SK-N-SH (cell line): ENCODE measurements at regions not wholly inside any gene's neighbourhood (a gene's known extent, or its start where the extent isn't known, plus 50 kb on each side); places are given as distances from the start of the nearest gene placed in this dataset.
"Not testable (repeated sequence)": the region's sequence is repeated elsewhere in the genome, so short reads cannot be mapped to it uniquely, and the experiment has no call there.

Experiments used
- CTCF ChIA-PET: fragments of 300-600, 350-600 bp; formaldehyde crosslinking; extraction: SDS; loops from one replicate; lab custom pipeline; 2021; lab: Yijun Ruan, JAX
- POLR2A ChIA-PET: fragments of 350-600 bp; sonication (Branson Sonifier 250); formaldehyde crosslinking; extraction: SDS; loops from one replicate; lab custom pipeline; 2020; ENCODE audit warnings: antibody characterized with exemption, inconsistent platforms; lab: Yijun Ruan, JAX
- DNase-seq: peaks from one replicate; pipeline ENCODE4 v3.0.0; 2012
- H2AFZ ChIP-seq: fragments of 200-600 bp; sonication (generic); 2 replicates; pipeline ENCODE4 v1.8.1; 2016; ENCODE audit warnings: antibody characterized with exemption, mild to moderate bottlenecking, low read depth
- H3F3A ChIP-seq: fragments of 200-600 bp; sonication (generic); replicated peaks from 2 replicates; pipeline ENCODE3; 2016; ENCODE audit warnings: antibody characterized with exemption, mild to moderate bottlenecking; ENCODE audit not compliant: insufficient read depth
- H3K27ac ChIP-seq, 2 experiments: fragments of 200-500 bp in 1 of 2; fragments of 200-600 bp in 1 of 2; sonication (Bioruptor generic) in 1 of 2; sonication (generic), shearing (Covaris generic) in 1 of 2; 2 replicates each; pipeline versions ENCODE4 v1.5.1 to v1.6.1; 2014 to 2016; ENCODE audit warnings: low read depth in 2 of 2, inconsistent platforms in 1 of 2, low read length in 1 of 2, mild to moderate bottlenecking in 1 of 2, mixed read lengths in 1 of 2
- H3K27me3 ChIP-seq: fragments of 200-600 bp; sonication (generic), shearing (Covaris generic); 2 replicates; pipeline ENCODE4 v1.6.1; 2016; ENCODE audit warnings: mixed run types; ENCODE audit not compliant: insufficient read depth
- H3K36me3 ChIP-seq, 2 experiments: fragments of 200-500 bp in 1 of 2; fragments of 200-600 bp in 1 of 2; sonication (Bioruptor generic) in 1 of 2; sonication (generic) in 1 of 2; replicated peaks in 1 of 2; 2 replicates each; pipeline versions ENCODE3 to v1.5.1; 2014 to 2016; ENCODE audit warnings: low read length in 1 of 2, mild to moderate bottlenecking in 1 of 2; ENCODE audit not compliant: insufficient read depth in 2 of 2, control insufficient read depth in 1 of 2
- H3K4me1 ChIP-seq, 2 experiments: fragments of 200-500 bp in 1 of 2; fragments of 200-600 bp in 1 of 2; sonication (Bioruptor generic) in 1 of 2; sonication (generic), shearing (Covaris generic) in 1 of 2; 2 replicates each; pipeline versions ENCODE4 v1.5.1 to v1.6.1; 2014 to 2016; ENCODE audit warnings: low read depth in 1 of 2, low read length in 1 of 2, mixed run types in 1 of 2; ENCODE audit not compliant: insufficient read depth in 2 of 2, control insufficient read depth in 1 of 2
- H3K4me2 ChIP-seq: fragments of 200-600 bp; sonication (generic), shearing (Covaris generic); 2 replicates; pipeline ENCODE4 v1.6.1; 2017; ENCODE audit warnings: mixed run types
- H3K4me3 ChIP-seq, 2 experiments: fragments of 200-500 bp in 1 of 2; fragments of 200-600 bp in 1 of 2; sonication (Bioruptor generic) in 1 of 2; sonication (generic), shearing (Covaris generic) in 1 of 2; 2 replicates each; pipeline versions ENCODE4 v1.5.1 to v1.8.1; 2014 to 2016; ENCODE audit warnings: low read depth in 2 of 2, inconsistent platforms in 1 of 2, low read length in 1 of 2, mild to moderate bottlenecking in 1 of 2, mixed read lengths in 1 of 2, moderate library complexity in 1 of 2
- H3K79me2 ChIP-seq: fragments of 200-600 bp; sonication (generic); 2 replicates; pipeline ENCODE4 v1.8.1; 2017; ENCODE audit warnings: mild to moderate bottlenecking; ENCODE audit not compliant: insufficient read depth
- H3K9ac ChIP-seq: fragments of 200-600 bp; sonication (generic); 2 replicates; pipeline ENCODE4 v1.6.1; 2017; ENCODE audit warnings: mixed run types
- H3K9me2 ChIP-seq: fragments of 200-600 bp; sonication (generic); 2 replicates; pipeline ENCODE4 v1.6.1; 2017; ENCODE audit warnings: mixed run types
- H3K9me3 ChIP-seq: fragments of 200-600 bp; sonication (generic); 2 replicates; pipeline ENCODE4 v1.6.1; 2017; ENCODE audit warnings: mixed run types, mild to moderate bottlenecking, moderate library complexity
- H4K20me1 ChIP-seq: fragments of 200-600 bp; sonication (generic); 2 replicates; pipeline ENCODE4 v1.6.1; 2017; ENCODE audit warnings: mild to moderate bottlenecking, mixed run types; ENCODE audit not compliant: insufficient read depth
- RCOR1 ChIP-seq: fragments of 150-350 bp; IDR thresholded peaks from 2 replicates; pipeline ENCODE4 v1.6.1; 2017; ENCODE audit warnings: antibody characterized with exemption, low read length
- WGBS: methylation state at CpG from one replicate; pipeline ENCODE4 v1.1.6; 2017; ENCODE audit warnings: low lambda C conversion rate; 5-methylcytosine and 5-hydroxymethylcytosine counted together
- TF ChIP-seq, protein P1 (sequence below): IDR thresholded peaks from 2 replicates; pipeline ENCODE4 v1.4.0; 2012; ENCODE audit warnings: low read depth, borderline replicate concordance
- TF ChIP-seq, protein P2 (sequence below): fragments of 150-350 bp; IDR thresholded peaks from 2 replicates; pipeline ENCODE4 v1.6.1; 2016; ENCODE audit warnings: mild to moderate bottlenecking, low read depth, low read length
- TF ChIP-seq, protein P3 (sequence below): IDR thresholded peaks from 2 replicates; pipeline ENCODE4 v1.4.0; 2012; ENCODE audit warnings: low read depth

DNA sequence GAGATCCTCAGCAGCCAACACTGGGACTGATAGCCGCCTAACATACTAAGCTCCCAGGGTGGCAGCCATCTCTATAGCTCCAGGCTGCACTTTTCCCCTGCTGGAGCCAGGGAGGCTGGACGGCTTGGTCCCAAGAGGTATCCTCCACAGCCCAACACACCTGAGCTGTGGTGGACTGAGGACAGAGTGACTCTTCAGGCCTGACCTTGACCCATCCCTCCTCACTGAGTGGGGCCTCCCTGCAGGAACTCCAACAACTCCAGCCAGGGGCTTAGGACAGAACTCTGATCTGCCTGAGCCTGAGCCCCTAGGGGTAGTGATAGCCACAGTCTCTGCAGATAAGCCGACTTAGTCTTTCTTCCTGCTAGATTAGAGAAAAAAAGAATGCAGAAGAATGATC, 958.1 kb upstream of the PRR20A start (continued):
- TF ChIP-seq, protein P1, sequence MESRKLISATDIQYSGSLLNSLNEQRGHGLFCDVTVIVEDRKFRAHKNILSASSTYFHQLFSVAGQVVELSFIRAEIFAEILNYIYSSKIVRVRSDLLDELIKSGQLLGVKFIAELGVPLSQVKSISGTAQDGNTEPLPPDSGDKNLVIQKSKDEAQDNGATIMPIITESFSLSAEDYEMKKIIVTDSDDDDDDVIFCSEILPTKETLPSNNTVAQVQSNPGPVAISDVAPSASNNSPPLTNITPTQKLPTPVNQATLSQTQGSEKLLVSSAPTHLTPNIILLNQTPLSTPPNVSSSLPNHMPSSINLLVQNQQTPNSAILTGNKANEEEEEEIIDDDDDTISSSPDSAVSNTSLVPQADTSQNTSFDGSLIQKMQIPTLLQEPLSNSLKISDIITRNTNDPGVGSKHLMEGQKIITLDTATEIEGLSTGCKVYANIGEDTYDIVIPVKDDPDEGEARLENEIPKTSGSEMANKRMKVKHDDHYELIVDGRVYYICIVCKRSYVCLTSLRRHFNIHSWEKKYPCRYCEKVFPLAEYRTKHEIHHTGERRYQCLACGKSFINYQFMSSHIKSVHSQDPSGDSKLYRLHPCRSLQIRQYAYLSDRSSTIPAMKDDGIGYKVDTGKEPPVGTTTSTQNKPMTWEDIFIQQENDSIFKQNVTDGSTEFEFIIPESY = no peak
- TF ChIP-seq, protein P2, sequence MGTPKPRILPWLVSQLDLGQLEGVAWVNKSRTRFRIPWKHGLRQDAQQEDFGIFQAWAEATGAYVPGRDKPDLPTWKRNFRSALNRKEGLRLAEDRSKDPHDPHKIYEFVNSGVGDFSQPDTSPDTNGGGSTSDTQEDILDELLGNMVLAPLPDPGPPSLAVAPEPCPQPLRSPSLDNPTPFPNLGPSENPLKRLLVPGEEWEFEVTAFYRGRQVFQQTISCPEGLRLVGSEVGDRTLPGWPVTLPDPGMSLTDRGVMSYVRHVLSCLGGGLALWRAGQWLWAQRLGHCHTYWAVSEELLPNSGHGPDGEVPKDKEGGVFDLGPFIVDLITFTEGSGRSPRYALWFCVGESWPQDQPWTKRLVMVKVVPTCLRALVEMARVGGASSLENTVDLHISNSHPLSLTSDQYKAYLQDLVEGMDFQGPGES = no peak

DNA sequence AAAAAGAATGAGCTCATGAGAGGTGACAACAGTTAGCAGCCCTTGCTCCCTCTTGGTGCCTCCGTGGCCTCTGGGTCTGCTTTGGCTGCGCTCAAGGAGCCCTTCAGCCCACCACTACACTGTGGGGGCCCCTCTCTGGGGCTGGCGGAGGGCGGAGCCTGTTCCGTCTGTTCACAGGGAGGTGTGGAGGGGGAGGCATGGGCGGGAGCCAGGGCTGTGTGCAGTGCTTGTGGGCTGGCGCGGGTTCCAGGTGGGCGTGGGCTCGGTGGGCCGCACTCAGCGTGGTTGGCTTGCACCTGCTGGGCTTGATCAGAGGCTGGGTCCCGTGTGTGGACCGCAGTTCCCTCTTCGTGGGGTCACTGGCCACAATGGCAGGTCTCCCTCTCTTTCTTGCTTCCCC, 953.4 kb upstream of the PRR20A start:
- no peak for DNase-seq
- no peaks in the 10 kb centered on the region for H3K9me3 ChIP-seq
- H3K9me2 ChIP-seq = no peaks in the 10 kb centered on the region
- no peak overlapping the region for H3K9ac ChIP-seq
- no peak overlapping the region for H2AFZ ChIP-seq
- no peak overlapping the region for H3K4me2 ChIP-seq
- TF ChIP-seq RCOR1 = no peak
- TF ChIP-seq, protein P1 = no peak
- TF ChIP-seq, protein P3, sequence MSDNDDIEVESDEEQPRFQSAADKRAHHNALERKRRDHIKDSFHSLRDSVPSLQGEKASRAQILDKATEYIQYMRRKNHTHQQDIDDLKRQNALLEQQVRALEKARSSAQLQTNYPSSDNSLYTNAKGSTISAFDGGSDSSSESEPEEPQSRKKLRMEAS = no peak
- no peaks in the 10 kb centered on the region for H4K20me1 ChIP-seq
- 48% methylated on average over 7 of the region's 15 CpGs for WGBS
- no peaks in the 10 kb centered on the region for H3K27me3 ChIP-seq
- no peak overlapping the region for H3K27ac ChIP-seq
- H3F3A ChIP-seq = no peaks in the 10 kb centered on the region
- no peak overlapping the region for H3K4me3 ChIP-seq
- H3K79me2 ChIP-seq = no peaks in the 10 kb centered on the region
- no peaks in the 10 kb centered on the region for H3K36me3 ChIP-seq
- ChIA-PET CTCF (no interaction called here), POLR2A (no interaction called here)
- H3K4me1 ChIP-seq = no peaks in the 10 kb centered on the region

DNA sequence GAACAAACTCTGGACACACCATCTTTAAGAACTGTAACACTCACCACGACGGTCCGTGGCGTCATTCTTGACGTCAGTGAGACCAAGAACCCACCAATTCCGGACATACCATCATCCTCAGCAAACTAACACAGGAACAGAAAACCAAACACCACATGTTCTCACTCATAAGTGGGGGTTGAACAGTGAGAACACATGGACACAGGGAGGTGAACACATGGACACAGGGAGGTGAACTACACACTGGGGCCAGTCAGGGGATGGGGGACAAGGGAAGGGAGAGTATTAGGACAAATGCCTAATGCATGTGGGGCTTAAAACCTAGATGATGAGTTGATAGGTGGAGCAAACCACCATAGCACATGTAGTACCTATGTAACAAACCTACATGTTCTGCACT, 952.1 kb upstream of the PRR20A start:
- H2AFZ ChIP-seq, CTCF ChIA-PET, H3K27me3 ChIP-seq, H3K4me3 ChIP-seq, H3K79me2 ChIP-seq, H4K20me1 ChIP-seq, H3K9me3 ChIP-seq, H3K36me3 ChIP-seq, POLR2A ChIA-PET, H3K4me1 ChIP-seq, H3F3A ChIP-seq, H3K4me2 ChIP-seq, DNase-seq, H3K27ac ChIP-seq, H3K9me2 ChIP-seq, H3K9ac ChIP-seq: not testable (repeated sequence)
- WGBS = 0% methylated on average over 6 of the region's 6 CpGs
